ENCODE measurements at regions not wholly inside any gene's neighbourhood (a gene's known extent, or its start where the extent isn't known, plus 50 kb on each side); places are given as distances from the start of the nearest gene placed in this dataset.

DNA sequence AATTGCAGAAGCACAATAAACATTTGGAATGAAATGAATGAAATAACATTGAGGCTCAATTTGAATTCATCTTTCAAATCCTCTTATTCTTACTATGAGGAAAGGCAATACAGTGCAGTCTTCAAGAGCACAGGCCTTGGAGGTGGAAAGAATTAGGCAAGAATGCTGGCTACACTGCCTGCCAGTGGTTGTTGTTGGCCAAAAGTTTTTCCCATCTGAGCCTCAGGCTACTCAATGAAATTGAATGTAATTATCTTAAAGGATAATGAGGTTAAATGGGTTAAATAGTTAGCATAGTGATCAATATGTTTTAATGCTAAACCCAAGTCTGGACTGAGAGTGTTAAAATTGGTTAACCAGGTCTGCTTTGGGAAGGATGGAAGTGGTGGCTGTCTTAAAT, 140.9 kb downstream of the MBL2 start:
- H3K9me3 ChIP-seq (replicated peaks in 1 of 3) = no peaks in the 10 kb centered on the region
- intact Hi-C loops (cut with DNase I) = no loop called here
- TF ChIP-seq POLR2A (IDR thresholded peaks at IDR 0.05) = no peak
- TF ChIP-seq, protein P1, sequence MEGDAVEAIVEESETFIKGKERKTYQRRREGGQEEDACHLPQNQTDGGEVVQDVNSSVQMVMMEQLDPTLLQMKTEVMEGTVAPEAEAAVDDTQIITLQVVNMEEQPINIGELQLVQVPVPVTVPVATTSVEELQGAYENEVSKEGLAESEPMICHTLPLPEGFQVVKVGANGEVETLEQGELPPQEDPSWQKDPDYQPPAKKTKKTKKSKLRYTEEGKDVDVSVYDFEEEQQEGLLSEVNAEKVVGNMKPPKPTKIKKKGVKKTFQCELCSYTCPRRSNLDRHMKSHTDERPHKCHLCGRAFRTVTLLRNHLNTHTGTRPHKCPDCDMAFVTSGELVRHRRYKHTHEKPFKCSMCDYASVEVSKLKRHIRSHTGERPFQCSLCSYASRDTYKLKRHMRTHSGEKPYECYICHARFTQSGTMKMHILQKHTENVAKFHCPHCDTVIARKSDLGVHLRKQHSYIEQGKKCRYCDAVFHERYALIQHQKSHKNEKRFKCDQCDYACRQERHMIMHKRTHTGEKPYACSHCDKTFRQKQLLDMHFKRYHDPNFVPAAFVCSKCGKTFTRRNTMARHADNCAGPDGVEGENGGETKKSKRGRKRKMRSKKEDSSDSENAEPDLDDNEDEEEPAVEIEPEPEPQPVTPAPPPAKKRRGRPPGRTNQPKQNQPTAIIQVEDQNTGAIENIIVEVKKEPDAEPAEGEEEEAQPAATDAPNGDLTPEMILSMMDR (IDR thresholded peaks at IDR 0.05) = no peak
- no peak overlapping the region for H3K27ac ChIP-seq
- H3K36me3 ChIP-seq (replicated peaks in 1 of 2) = no peaks in the 10 kb centered on the region
- DNase-seq = no peak
- H3K27me3 ChIP-seq = no peaks in the 10 kb centered on the region
- no peaks in the 10 kb centered on the region for H3K4me1 ChIP-seq (replicated peaks in 1 of 2)
- H3K4me3 ChIP-seq = no peak overlapping the region

DNA sequence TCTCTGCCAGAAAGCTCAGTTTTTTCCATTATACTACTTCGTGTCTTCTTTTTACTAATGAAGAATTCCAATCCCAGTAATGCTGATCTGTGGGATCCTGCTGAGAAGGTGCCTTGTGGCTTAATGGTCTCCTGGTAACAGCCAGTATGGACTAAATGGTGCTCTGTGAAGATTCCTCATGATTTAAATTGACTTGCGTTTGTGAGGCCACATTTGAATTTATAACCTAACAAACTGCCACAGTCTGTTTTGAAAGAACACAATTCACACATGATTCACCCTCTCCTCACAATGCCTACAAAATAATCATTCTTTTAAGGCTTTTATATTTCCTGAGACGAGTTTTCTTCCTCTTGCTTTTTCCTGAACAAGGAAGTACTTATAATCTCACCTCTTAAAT, 140.0 kb downstream of the MBL2 start:
- no peak for DNase-seq
- WGBS, 4 donors = 27 to 41% (median 31%) methylated on average over 3 of the region's 3 CpGs
- intact Hi-C loops (cut with DNase I) = no loop called here
- Histone ChIP-seq H3K27me3 (no peaks in the 10 kb centered on the region), H3K36me3 (replicated peaks in 1 of 2) (no peaks in the 10 kb centered on the region), H3K9me3 (replicated peaks in 1 of 3) (no peaks in the 10 kb centered on the region), H3K4me3 (no peak overlapping the region), H3K4me1 (replicated peaks in 1 of 2) (no peaks in the 10 kb centered on the region), H3K27ac (no peak overlapping the region)
- TF ChIP-seq, protein P1 (IDR thresholded peaks at IDR 0.05) = no peak
- no peak for TF ChIP-seq POLR2A (IDR thresholded peaks at IDR 0.05)

DNA sequence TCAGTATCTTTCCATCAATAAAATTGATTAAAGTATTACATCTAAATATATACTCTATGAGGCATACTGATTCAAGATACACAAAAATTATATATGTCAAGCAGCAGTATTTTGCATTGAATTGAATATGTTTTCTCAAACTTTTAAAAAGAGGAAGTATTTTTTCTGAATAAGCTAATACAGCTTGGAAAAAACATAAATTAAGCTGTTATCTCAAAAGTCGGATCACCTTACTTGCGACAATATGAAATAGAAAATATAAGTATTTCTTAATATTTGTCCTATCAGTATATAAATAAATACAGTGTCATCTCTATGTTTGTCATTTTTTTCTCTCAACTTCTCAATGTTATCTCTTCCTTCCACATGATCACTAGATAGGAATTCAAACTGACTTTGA, 139.3 kb downstream of the MBL2 start:
- Histone ChIP-seq H3K36me3 (replicated peaks in 1 of 2) (no peaks in the 10 kb centered on the region), H3K9me3 (replicated peaks in 1 of 3) (no peaks in the 10 kb centered on the region), H3K4me1 (replicated peaks in 1 of 2) (no peaks in the 10 kb centered on the region), H3K27me3 (no peaks in the 10 kb centered on the region), H3K27ac (no peak overlapping the region), H3K4me3 (no peak overlapping the region)
- DNase-seq = no peak
- 51 to 65% (median 57%) methylated on average over 2 of the region's 2 CpGs for WGBS, 4 donors
- intact Hi-C loops (cut with DNase I) = no loop called here
- no peak for TF ChIP-seq POLR2A (IDR thresholded peaks at IDR 0.05)
- TF ChIP-seq, protein P1 (IDR thresholded peaks at IDR 0.05) = no peak

DNA sequence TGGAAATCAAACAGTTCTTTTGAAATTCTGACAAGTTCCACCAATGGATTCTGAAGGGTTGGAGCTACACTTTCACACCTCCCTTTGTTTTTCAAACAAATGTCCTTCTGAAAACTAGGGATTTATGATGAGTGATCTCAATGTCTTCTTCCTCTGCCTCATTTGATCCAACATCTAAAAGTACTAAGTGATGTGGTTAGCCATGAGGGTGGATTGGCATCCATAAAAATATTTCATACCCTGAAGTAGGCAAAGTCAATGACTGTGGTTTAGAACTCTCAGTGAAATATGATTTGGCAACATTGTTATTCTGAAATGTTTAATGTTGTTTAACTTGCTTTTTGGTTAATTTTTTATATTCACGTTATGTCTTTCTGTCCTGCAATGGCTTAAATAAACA, 136.9 kb downstream of the MBL2 start:
- no peak for DNase-seq
- no peak overlapping the region for H3K27ac ChIP-seq
- H3K27me3 ChIP-seq = no peaks in the 10 kb centered on the region
- no peak for TF ChIP-seq POLR2A (IDR thresholded peaks at IDR 0.05)
- TF ChIP-seq, protein P1 (IDR thresholded peaks at IDR 0.05) = no peak
- no peaks in the 10 kb centered on the region for H3K9me3 ChIP-seq (replicated peaks in 1 of 3)
- H3K4me3 ChIP-seq = no peak overlapping the region
- H3K36me3 ChIP-seq (replicated peaks in 1 of 2) = no peaks in the 10 kb centered on the region
- no peaks in the 10 kb centered on the region for H3K4me1 ChIP-seq (replicated peaks in 1 of 2)
- intact Hi-C loops (cut with DNase I) = no loop called here
- 75 to 90% (median 82%) methylated on average over 1 of the region's 1 CpG for WGBS, 4 donors

All from adrenal gland (tissue), 9 donors.